Right renal pelvis (tissue), 4 donors: ENCODE measurements at regions not wholly inside any gene's neighbourhood (a gene's known extent, or its start where the extent isn't known, plus 50 kb on each side); places are given as distances from the start of the nearest gene placed in this dataset.
A peak's percentile ranks its signal among the peaks of the same experiment; 100 is the strongest.

Experiments used
- DNase-seq, 4 donors: peaks; one replicate each; pipeline ENCODE4 v3.0.0-alpha.2; 2013; ENCODE audit warnings: low read depth in 4 of 4, low spot score in 3 of 4, missing footprints in 1 of 4

- no peak for DNase-seq
These were observed 149.9 kb upstream of the PIRT start for GRCh38 chr17:10987786-10988185.

GRCh38 chr17:10984220-10984619 lies 146.3 kb upstream of the PIRT start:
- no peak for DNase-seq

GRCh38 chr17:10976401-10976800 lies 138.5 kb upstream of the PIRT start:
- no peak for DNase-seq

- DNase-seq, result no peak
These were observed 130.1 kb upstream of the PIRT start for GRCh38 chr17:10968007-10968406.

GRCh38 chr17:10956821-10957220 lies 118.9 kb upstream of the PIRT start:
- DNase-seq, result no peak

GRCh38 chr17:10944819-10945218 lies 106.9 kb upstream of the PIRT start:
- no peak for DNase-seq

- DNase-seq, result no peak
These were observed 99.0 kb upstream of the PIRT start for GRCh38 chr17:10936931-10937330.

GRCh38 chr17:10932938-10933337 lies 95.1 kb upstream of the PIRT start:
- no peak for DNase-seq

- no peak for DNase-seq
These were observed 93.2 kb upstream of the PIRT start for GRCh38 chr17:10931133-10931532.

- no peak for DNase-seq
These were observed 89.8 kb upstream of the PIRT start for GRCh38 chr17:10927712-10928111.

GRCh38 chr17:10920558-10921108 lies 82.7 kb upstream of the PIRT start:
- DNase-seq, result no peak

GRCh38 chr17:10907370-10907769 lies 69.5 kb upstream of the PIRT start:
- DNase-seq, result no peak

GRCh38 chr17:10899281-10899680 lies 61.4 kb upstream of the PIRT start:
- peak in 1 of 4 donors; percentile 10 for DNase-seq

GRCh38 chr17:10894220-10894619 lies 56.3 kb upstream of the PIRT start:
- DNase-seq, result no peak

- no peak for DNase-seq
These were observed 51.0 kb upstream of the PIRT start for GRCh38 chr17:10888858-10889257.
